ENCODE measurements at regions not wholly inside any gene's neighbourhood (a gene's known extent, or its start where the extent isn't known, plus 50 kb on each side); places are given as distances from the start of the nearest gene placed in this dataset.
"Not testable (repeated sequence)": the region's sequence is repeated elsewhere in the genome, so short reads cannot be mapped to it uniquely, and the experiment has no call there.

- H3K4me3 ChIP-seq; intact Hi-C loops (cut with DNase I); ATAC-seq: not testable (repeated sequence)
Measured at GRCh38 chr2:94576486-94576885, 294.7 kb upstream of the TEKT4 start.

GRCh38 chr2:94577160-94577559, 294.1 kb upstream of the TEKT4 start:
- ATAC-seq; H3K4me3 ChIP-seq; H3K36me3 ChIP-seq; DNase-seq; H3K4me1 ChIP-seq; intact Hi-C loops (cut with DNase I); H3K27ac ChIP-seq; H3K9me3 ChIP-seq; H3K27me3 ChIP-seq: not testable (repeated sequence)

More at GRCh38 chr2:94576486-94576885, 294.7 kb upstream of the TEKT4 start:
- not testable (repeated sequence) for DNase-seq, H3K27me3 ChIP-seq, H3K4me1 ChIP-seq, H3K9me3 ChIP-seq, H3K27ac ChIP-seq, H3K36me3 ChIP-seq

GRCh38 chr2:94579221-94579620, 292.0 kb upstream of the TEKT4 start:
- H3K4me1 ChIP-seq; H3K4me3 ChIP-seq; intact Hi-C loops (cut with DNase I); H3K27me3 ChIP-seq; H3K27ac ChIP-seq; H3K36me3 ChIP-seq; DNase-seq; H3K9me3 ChIP-seq; ATAC-seq: not testable (repeated sequence)

GRCh38 chr2:94583081-94583723, 288.0 kb upstream of the TEKT4 start:
- H3K9me3 ChIP-seq; H3K27ac ChIP-seq; DNase-seq; H3K4me1 ChIP-seq; H3K27me3 ChIP-seq; H3K4me3 ChIP-seq; ATAC-seq; intact Hi-C loops (cut with DNase I); H3K36me3 ChIP-seq: not testable (repeated sequence)

GRCh38 chr2:94584569-94584968, 286.7 kb upstream of the TEKT4 start:
- ATAC-seq = not testable (repeated sequence)

GRCh38 chr2:94586032-94586982, 284.9 kb upstream of the TEKT4 start:
- intact Hi-C loops (cut with DNase I); H3K4me3 ChIP-seq; H3K36me3 ChIP-seq; H3K27ac ChIP-seq; H3K9me3 ChIP-seq; H3K4me1 ChIP-seq; ATAC-seq; H3K27me3 ChIP-seq: not testable (repeated sequence)
- TF ChIP-seq CTCF (IDR thresholded peaks at IDR 0.05) = peak; percentile 21 to 46
- DNase-seq = peak in 1 of 4 donors; percentile 67

More at GRCh38 chr2:94584569-94584968, 286.7 kb upstream of the TEKT4 start:
- intact Hi-C loops (cut with DNase I); H3K4me1 ChIP-seq; H3K9me3 ChIP-seq; H3K4me3 ChIP-seq; H3K27me3 ChIP-seq; DNase-seq; H3K36me3 ChIP-seq; H3K27ac ChIP-seq: not testable (repeated sequence)

GRCh38 chr2:94587042-94587441, 284.2 kb upstream of the TEKT4 start:
- intact Hi-C loops (cut with DNase I); H3K27ac ChIP-seq; H3K27me3 ChIP-seq; H3K36me3 ChIP-seq; H3K9me3 ChIP-seq; ATAC-seq; H3K4me1 ChIP-seq; H3K4me3 ChIP-seq: not testable (repeated sequence)
- DNase-seq = peak in 1 of 4 donors; percentile 58

GRCh38 chr2:94594019-94594836, 277.0 kb upstream of the TEKT4 start:
- H3K4me3 ChIP-seq; H3K36me3 ChIP-seq; intact Hi-C loops (cut with DNase I); ATAC-seq; H3K27me3 ChIP-seq; H3K9me3 ChIP-seq; H3K4me1 ChIP-seq; H3K27ac ChIP-seq: not testable (repeated sequence)
- DNase-seq = peak in 1 of 4 donors; percentile 33

- intact Hi-C loops (cut with DNase I); DNase-seq; H3K36me3 ChIP-seq; H3K9me3 ChIP-seq; H3K4me3 ChIP-seq; ATAC-seq; H3K27ac ChIP-seq; H3K27me3 ChIP-seq; H3K4me1 ChIP-seq: not testable (repeated sequence)
Measured at GRCh38 chr2:94595956-94596355, 275.3 kb upstream of the TEKT4 start.

GRCh38 chr2:94598075-94598713, 273.0 kb upstream of the TEKT4 start:
- H3K27ac ChIP-seq; ATAC-seq; H3K9me3 ChIP-seq; H3K36me3 ChIP-seq; intact Hi-C loops (cut with DNase I); H3K4me3 ChIP-seq; DNase-seq; H3K27me3 ChIP-seq; H3K4me1 ChIP-seq: not testable (repeated sequence)

- intact Hi-C loops (cut with DNase I); H3K27ac ChIP-seq: not testable (repeated sequence)
Measured at GRCh38 chr2:94600929-94601328, 270.3 kb upstream of the TEKT4 start.

More at GRCh38 chr2:94600929-94601328, 270.3 kb upstream of the TEKT4 start:
- H3K4me3 ChIP-seq, DNase-seq, H3K4me1 ChIP-seq, ATAC-seq, H3K9me3 ChIP-seq, H3K27me3 ChIP-seq, H3K36me3 ChIP-seq: not testable (repeated sequence)

All from left lung (tissue), 4 donors.